ENCODE measurements at regions not wholly inside any gene's neighbourhood (a gene's known extent, or its start where the extent isn't known, plus 50 kb on each side); places are given as distances from the start of the nearest gene placed in this dataset.

DNA sequence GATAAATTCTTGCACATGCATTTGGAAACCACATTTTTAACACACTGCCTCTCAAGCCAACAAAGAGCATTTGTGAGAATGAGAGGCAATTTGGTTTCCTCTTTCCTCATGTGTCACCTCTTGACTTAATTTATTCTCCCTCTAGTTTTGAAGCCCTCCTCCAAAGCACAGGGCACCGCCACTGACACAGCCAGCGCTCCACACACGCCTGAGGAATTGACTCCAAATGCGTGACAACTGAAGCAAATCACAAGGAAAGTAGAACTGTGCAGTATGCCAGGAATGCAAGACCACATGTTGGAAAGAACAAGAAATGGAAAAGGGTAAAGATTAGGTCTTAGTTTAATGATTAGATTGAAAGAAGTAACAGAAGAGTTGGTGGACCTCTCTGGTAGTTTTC, 173.3 kb downstream of the LSM5 start:
- DNase-seq (ENCODE audit: low spot score) = no peak
- TF ChIP-seq JUND (IDR thresholded peaks at IDR 0.05) = no peak
- no peak for TF ChIP-seq FOXA1 (IDR thresholded peaks at IDR 0.05)
- TF ChIP-seq, protein P1, sequence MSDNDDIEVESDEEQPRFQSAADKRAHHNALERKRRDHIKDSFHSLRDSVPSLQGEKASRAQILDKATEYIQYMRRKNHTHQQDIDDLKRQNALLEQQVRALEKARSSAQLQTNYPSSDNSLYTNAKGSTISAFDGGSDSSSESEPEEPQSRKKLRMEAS (IDR thresholded peaks at IDR 0.05) = no peak
- TF ChIP-seq, protein P2, sequence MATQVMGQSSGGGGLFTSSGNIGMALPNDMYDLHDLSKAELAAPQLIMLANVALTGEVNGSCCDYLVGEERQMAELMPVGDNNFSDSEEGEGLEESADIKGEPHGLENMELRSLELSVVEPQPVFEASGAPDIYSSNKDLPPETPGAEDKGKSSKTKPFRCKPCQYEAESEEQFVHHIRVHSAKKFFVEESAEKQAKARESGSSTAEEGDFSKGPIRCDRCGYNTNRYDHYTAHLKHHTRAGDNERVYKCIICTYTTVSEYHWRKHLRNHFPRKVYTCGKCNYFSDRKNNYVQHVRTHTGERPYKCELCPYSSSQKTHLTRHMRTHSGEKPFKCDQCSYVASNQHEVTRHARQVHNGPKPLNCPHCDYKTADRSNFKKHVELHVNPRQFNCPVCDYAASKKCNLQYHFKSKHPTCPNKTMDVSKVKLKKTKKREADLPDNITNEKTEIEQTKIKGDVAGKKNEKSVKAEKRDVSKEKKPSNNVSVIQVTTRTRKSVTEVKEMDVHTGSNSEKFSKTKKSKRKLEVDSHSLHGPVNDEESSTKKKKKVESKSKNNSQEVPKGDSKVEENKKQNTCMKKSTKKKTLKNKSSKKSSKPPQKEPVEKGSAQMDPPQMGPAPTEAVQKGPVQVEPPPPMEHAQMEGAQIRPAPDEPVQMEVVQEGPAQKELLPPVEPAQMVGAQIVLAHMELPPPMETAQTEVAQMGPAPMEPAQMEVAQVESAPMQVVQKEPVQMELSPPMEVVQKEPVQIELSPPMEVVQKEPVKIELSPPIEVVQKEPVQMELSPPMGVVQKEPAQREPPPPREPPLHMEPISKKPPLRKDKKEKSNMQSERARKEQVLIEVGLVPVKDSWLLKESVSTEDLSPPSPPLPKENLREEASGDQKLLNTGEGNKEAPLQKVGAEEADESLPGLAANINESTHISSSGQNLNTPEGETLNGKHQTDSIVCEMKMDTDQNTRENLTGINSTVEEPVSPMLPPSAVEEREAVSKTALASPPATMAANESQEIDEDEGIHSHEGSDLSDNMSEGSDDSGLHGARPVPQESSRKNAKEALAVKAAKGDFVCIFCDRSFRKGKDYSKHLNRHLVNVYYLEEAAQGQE (IDR thresholded peaks at IDR 0.05) = no peak
- no peak for TF ChIP-seq TAF1 (conservative IDR thresholded peaks at IDR 0.05)
- no peak for TF ChIP-seq EGR1 (IDR thresholded peaks at IDR 0.05; ENCODE audit: low read depth in 2 of 2)
- TF ChIP-seq, protein P3, sequence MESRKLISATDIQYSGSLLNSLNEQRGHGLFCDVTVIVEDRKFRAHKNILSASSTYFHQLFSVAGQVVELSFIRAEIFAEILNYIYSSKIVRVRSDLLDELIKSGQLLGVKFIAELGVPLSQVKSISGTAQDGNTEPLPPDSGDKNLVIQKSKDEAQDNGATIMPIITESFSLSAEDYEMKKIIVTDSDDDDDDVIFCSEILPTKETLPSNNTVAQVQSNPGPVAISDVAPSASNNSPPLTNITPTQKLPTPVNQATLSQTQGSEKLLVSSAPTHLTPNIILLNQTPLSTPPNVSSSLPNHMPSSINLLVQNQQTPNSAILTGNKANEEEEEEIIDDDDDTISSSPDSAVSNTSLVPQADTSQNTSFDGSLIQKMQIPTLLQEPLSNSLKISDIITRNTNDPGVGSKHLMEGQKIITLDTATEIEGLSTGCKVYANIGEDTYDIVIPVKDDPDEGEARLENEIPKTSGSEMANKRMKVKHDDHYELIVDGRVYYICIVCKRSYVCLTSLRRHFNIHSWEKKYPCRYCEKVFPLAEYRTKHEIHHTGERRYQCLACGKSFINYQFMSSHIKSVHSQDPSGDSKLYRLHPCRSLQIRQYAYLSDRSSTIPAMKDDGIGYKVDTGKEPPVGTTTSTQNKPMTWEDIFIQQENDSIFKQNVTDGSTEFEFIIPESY (IDR thresholded peaks at IDR 0.05) = no peak
- no peak for TF ChIP-seq SP1 (IDR thresholded peaks at IDR 0.05)
- no peak for TF ChIP-seq RAD21 (IDR thresholded peaks at IDR 0.05)
- no peak for TF ChIP-seq NR2F2 (IDR thresholded peaks at IDR 0.05)
- TF ChIP-seq FOXA2 (IDR thresholded peaks at IDR 0.05) = no peak
- TF ChIP-seq, protein P4, sequence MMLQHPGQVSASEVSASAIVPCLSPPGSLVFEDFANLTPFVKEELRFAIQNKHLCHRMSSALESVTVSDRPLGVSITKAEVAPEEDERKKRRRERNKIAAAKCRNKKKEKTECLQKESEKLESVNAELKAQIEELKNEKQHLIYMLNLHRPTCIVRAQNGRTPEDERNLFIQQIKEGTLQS (IDR thresholded peaks at IDR 0.05) = no peak
- no peak for TF ChIP-seq YY1 (IDR thresholded peaks at IDR 0.05)
- no peak for TF ChIP-seq GABPA (IDR thresholded peaks at IDR 0.05 in 1 of 2, conservative IDR thresholded peaks at IDR 0.05 in 1 of 2)
- no peak for TF ChIP-seq RXRA (IDR thresholded peaks at IDR 0.05)
- TF ChIP-seq HNF4A (conservative IDR thresholded peaks at IDR 0.05) = no peak
- TF ChIP-seq, protein P5, sequence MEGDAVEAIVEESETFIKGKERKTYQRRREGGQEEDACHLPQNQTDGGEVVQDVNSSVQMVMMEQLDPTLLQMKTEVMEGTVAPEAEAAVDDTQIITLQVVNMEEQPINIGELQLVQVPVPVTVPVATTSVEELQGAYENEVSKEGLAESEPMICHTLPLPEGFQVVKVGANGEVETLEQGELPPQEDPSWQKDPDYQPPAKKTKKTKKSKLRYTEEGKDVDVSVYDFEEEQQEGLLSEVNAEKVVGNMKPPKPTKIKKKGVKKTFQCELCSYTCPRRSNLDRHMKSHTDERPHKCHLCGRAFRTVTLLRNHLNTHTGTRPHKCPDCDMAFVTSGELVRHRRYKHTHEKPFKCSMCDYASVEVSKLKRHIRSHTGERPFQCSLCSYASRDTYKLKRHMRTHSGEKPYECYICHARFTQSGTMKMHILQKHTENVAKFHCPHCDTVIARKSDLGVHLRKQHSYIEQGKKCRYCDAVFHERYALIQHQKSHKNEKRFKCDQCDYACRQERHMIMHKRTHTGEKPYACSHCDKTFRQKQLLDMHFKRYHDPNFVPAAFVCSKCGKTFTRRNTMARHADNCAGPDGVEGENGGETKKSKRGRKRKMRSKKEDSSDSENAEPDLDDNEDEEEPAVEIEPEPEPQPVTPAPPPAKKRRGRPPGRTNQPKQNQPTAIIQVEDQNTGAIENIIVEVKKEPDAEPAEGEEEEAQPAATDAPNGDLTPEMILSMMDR (IDR thresholded peaks at IDR 0.05; ENCODE audit: low read depth, low read length, missing input control) = no peak
- TF ChIP-seq HNF4G (IDR thresholded peaks at IDR 0.05) = no peak
- 79% methylated on average over 4 of the region's 4 CpGs for WGBS
- peaks cover 0 to 3% (median 0%) of the 10 kb centered on the region in 4 donors for H3K27me3 ChIP-seq (ENCODE audit: control insufficient read depth in 4 of 4, insufficient read depth in 4 of 4, low read length in 3 of 4)
- no peak overlapping the region for H3K9ac ChIP-seq (ENCODE audit: low read depth in 1 of 2, low read length in 2 of 2)
- H3K36me3 ChIP-seq (ENCODE audit: control insufficient read depth in 4 of 4, insufficient read depth in 3 of 4, low read depth in 1 of 4, low read length in 3 of 4) = no peaks in the 10 kb centered on the region
- H3K9me3 ChIP-seq (ENCODE audit: control insufficient read depth in 4 of 4, low read length in 3 of 4) = no peaks in the 10 kb centered on the region
- no peak overlapping the region for H3K4me3 ChIP-seq (ENCODE audit: low read depth in 1 of 3, low read length in 3 of 3)
- no peaks in the 10 kb centered on the region for H3K4me1 ChIP-seq (ENCODE audit: control insufficient read depth in 4 of 4, insufficient read depth in 4 of 4, low read length in 3 of 4)
- no peak overlapping the region for H3K27ac ChIP-seq (ENCODE audit: low read depth in 1 of 2, low read length in 2 of 2)
